NCI-H1417 (cell line): ENCODE measurements at regions not wholly inside any gene's neighbourhood (a gene's known extent, or its start where the extent isn't known, plus 50 kb on each side); places are given as distances from the start of the nearest gene placed in this dataset.

ENCODE experiments used
- DNase-seq, 3 experiments: peaks; one replicate each; lab custom pipeline; 2025; lab: John Stamatoyannopoulos, UW

DNA sequence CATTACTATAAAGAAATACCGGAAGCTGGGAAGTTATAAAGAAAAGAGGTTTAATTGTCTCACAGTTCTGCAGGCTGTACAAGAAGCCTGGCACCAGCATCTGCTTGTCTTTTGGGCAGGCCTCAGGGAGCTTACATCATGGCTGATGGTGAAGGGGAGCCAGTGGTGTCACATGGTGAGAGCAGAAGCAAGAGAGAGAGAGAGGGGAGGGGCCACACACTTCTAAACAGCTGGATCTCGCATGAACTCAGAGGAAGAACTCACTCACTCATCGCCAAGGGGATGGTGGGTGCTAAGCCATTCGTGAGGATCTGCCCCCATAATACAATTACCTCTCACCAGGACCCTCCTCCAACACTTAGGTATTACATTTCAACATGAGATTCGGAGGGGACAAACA is 51.8 kb upstream of the ANKRD34C start:
- DNase-seq, result no peak

DNA sequence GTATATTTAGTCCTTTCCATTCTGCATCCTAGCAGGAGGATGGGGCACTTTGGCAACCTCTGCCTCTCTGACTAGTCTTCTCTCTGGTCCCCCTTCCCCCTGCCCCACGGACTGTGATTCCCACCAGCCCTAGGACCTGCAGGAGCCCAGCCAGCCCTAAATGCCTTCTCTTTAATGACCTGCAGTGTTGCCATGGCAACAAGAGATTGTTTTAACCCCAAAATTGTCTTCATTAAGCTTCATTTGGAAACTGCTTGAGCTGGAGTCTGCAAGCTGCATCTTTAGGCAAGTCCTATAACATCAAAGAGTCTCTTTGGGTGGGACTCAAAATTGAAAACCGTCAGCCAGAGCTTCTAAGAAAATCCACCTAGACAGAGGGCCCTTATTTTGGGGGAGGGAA is 59.7 kb upstream of the ANKRD34C start:
- DNase-seq, result no peak

DNA sequence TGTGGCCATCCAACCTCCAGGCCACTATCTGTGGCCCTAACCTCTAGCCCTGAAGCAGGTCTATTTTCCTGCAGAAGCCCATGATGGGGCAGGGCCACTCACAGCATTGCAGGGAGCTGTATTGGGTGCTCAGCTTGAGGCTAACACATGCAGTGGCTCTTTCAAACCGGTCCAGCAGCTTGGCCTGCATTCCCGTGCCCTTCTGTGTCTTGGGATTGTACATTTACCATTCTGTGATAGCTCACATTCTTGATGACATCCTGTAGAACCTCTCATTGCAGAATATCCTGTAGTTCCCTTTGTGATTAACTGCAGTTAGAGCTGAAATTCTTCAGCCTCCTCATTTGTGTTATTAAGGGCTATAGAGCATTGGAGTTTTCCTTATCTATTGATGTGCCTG is 60.8 kb upstream of the ANKRD34C start:
- no peak for DNase-seq

DNA sequence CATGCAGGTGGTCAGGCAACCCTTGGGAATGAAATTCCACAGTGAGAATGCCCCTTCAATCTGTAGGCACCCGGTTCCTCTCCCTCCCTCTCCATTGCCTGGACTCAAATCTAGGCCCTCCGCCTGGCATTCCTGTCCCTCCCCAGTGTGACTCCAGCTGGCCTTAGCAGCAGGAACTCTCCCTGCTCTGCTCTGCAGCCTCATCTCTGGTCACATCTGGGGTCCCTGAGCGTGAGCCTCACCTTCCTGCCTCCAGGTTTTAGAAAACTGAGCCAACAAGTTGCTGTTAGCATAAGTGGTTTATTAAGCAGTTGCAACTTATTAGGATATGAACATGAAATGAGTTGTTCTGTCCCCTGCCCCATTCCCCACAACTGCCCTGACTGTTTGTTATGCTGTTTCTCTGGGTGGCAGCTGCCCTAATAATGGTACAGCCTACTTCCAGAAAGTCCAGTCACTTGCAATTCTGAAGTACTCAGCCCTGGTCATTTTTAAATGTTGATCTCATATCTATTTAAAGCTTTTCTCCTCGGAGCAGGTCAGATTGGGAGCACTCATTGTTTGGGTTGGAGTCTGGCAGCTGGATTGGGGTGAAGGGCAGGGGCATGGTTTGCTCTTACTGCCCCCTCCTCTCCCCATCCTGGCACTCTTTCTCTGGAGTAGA is 63.0 kb upstream of the ANKRD34C start:
- no peak for DNase-seq

DNA sequence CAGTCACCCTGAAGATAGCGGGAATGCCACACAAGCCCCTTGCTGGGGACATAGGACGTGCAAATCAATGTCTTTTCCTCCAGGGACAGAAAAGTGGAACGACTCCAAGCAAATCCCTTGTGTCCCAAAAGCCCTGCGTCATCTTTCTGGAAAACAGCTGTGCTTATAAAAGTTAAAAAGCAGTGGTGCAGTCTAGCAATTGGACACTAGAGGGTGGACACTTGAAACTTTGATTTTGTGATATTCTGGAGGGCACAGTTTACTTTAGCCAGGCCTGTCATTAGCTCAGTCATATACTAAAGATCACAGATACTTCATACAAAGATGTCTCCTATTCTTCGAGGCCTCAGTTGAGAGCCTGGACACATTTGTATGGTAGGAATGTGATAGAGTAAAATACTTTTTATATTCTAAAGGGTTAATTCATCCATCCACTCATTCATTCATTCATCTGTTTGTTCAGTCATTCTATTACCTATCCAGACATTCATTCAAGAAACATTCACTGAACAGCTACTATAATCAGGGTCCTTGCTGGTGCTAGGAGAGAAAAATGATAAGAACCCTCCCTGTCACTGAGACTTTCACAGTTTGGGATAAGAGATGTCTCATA is 63.8 kb upstream of the ANKRD34C start:
- peak in 1 of 3 experiments; percentile 22 for DNase-seq

DNA sequence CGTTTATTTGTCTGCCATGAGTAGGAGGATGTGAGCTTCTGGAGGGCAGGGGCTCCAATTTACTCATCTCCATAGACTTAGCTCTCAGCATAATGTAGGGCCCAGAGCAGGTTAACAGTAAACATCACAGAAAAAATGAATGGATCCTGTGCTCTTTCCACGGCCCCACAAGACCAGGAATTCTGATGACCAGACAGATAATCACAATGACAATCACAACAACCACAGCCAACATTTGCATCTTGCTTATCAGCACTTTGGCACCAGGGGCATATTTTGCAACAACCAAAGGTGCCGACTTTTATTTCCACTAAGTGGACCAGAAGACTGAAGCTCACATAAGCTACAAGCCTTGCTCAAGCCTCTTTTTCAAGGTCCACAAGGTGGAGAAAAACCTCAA is 68.9 kb upstream of the ANKRD34C start:
- no peak for DNase-seq

DNA sequence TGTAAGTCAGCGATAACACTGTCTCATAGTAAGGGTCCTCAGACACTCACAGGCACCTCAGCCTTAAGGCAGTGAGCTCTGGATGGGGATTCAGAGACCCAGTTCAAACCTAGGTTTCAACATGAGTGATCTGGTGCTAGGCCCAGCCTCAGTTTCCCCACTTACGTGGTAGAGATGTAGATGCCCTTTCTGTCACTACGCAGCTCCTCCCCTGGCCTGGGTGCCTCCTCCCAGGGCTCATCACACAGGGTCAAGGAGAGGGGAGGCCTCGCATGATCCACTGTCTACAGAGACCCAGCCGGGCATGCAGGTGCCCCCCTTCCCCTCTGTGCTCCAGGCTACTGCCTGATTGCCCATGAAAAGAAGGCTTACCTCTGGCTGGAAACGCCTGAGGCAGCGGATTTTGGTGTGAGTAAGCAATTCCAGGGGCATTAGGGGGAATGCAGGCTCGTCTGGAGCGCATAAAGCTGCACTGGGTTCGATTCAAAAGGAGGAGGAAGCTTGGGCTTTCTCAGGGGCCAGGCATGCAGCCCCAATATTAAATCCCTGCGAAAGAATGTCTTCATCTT is 69.8 kb upstream of the ANKRD34C start:
- no peak for DNase-seq

DNA sequence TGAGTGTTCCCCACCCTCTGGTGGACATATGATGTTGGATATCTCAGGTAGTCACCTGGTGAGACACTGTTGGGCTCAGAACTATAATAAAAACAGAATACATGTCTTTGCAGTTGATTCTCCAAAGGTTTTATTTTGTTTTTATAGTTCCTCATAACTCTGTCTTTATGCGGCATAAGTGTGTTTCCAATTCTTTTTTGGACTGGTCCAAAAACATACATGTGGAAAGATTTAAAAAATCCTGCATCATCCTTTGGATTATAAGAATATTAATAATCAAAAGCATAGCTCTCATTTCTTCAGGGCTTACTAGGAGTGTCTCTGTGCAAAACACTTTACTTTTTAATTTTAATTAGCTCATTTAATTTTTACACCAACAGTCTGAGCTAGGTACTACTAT is 71.0 kb upstream of the ANKRD34C start:
- DNase-seq, result no peak

DNA sequence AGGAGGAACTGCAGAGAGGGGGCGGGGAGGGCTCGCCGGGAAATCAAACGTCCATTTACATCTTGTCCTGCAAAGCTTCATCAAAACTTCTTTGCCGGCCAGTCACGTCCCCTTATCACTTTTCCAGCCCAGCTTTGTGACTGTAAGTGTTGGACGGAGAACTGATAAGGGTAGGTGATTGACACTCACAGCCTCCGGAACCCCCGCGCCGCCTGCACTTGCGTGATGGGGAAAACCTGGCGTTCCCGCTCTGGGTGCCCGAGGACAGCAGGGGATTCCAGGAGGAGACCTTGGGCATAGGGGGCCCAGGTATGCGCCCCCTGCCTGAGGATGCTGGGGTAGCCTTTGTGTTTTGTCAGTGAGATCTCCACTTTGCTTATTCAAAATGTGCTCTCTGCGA is 72.8 kb upstream of the ANKRD34C start:
- DNase-seq, result no peak

DNA sequence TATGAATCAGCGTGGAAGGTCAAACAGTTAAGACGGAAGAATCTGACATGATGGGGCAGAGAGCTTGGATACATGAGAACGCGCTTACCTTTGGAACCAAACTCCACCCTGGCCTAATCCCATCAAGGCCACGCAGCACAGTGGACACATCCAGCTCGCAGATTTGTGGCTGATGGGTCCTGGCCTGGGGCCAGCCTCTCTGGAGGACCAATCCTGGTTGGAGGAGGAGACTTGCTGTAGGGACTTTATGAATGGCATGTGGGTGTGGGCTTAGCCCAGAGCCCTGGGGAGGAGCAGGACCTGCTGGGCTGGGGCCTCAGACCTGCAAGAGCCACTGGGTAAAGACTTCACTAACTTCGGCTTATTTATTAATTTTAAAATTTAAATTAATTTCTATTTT is 73.4 kb upstream of the ANKRD34C start:
- DNase-seq, result no peak

DNA sequence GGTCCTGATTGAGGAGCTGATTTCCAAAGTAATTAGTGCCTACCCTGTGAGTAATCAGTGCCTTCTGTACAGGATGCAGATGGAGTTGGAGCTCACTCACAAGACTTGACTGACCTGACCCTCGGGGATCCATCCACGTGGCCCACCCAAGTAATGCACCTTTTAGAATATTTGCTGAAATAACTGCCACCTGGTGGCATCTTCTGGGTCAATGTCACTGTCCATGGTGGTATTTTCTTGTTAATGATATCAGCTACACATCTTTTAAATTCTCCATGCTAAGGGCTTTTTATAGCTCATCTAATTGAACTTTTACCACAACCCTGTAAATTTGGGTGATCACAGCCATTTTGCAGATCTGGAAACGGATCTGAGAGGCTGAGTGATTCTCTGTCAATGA is 74.3 kb upstream of the ANKRD34C start:
- no peak for DNase-seq

DNA sequence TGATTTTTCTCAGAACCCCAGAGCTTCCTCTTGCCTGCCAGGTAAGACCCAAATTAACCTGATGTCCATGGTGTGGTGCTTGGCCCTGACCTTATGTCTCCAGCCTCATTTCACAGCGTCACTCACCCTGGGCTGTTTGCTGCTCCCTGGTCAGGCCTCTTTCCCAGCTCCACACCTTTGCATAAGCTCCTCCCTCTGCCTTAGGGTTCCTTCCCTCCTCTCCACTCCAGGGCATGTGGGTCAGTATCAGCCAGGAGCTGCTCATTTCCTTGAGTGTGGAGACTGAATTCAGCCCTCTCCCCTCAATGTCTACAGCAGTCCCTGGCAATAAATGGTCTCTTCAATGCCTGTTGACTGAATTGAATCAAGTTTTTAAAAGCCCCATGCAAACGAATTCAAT is 75.6 kb upstream of the ANKRD34C start:
- DNase-seq, result no peak

DNA sequence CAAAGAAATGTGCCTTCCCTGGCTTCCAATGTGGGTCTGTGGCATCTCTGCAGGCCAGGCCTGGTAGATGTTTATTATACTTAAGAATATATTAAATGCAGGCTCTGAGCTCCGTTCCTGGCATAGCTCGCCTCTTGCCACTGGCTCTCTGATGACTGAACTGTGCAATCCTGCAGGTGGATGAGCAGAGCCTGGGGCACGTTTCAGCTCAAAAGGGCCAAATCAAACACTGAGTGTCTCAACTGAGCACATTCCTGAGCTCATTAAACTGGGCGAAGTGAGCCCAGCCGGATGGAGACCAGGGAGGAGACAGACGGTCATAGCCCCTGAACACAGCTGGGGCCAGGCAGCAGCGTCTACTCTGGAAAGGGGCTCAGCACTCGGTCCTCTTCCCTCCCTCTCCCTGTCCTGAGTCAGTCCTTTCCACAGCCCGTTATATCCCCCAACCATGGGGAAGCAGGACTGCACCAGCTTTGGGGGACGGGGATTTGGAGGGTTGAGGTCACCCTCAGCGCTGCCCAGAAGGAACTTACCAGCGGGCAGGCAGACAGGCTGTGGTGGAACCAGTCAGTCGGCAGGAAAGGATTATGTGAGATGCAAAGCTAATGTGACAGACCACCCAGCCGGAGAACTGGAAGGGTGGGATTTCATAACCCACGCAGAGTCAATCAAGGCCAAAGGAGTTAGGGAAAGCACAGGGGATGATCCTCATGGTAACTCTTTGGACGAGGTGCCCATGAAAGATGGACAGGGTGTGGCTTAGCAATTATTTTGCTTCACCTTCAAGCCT is 77.4 kb upstream of the ANKRD34C start:
- no peak for DNase-seq

DNA sequence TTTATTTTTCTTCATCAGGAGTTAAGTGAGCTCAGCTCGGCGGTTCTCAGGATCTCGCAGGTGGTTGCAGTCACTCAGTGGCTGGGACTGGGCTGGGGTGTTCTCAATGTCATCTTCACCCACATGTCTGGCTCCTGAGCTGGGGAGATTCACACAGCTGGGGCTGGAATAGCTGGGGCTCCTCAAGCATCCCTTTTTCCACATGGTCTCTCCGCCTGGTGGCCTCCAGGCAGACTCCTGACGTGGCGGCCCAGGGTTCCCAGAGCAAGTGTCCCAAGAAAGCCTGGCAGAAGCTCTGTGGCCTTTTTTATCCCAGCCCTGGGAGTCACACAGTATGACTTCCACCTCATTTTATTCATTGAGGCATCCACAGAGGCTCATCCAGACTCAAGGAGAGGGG is 84.1 kb upstream of the ANKRD34C start:
- no peak for DNase-seq

DNA sequence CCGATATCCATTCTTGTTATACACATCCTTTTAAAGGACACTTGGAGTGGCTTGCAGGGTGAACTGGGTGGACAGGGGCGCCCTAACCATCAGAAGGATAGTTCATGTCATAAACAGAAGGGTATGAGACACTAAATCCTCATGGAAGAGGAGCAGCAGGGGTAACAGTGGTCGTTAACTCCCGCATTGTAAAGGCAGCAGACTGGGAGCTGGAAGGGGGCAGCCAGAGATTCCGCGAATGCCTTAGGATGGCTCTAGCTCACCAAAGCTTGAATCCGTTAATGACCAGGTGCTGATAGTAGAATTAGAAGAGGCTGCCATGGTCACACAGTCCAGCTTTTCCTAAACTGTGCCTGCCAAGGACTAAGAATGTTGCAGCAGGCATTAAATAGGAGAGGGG is 85.2 kb upstream of the ANKRD34C start:
- DNase-seq, result no peak

DNA sequence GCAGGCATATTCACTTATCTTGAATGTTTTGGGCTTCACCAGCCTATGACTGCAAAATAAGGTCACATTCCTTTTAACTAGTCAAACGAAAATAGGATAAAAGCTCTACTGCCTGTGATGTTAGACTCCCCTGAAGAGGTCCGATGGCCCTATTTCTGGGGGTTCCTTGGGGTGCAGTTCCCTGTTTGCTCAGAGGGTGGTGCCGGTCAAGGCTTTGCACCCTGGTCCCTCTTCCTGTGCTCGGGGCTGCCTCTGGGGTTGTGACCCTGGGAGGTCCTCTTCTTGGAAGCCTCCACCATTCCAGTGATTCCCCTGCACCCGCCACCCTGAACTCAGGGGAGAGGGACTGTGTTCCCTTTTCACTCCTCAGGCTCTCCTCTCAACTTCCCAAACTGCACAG is 86.7 kb upstream of the ANKRD34C start:
- no peak for DNase-seq

DNA sequence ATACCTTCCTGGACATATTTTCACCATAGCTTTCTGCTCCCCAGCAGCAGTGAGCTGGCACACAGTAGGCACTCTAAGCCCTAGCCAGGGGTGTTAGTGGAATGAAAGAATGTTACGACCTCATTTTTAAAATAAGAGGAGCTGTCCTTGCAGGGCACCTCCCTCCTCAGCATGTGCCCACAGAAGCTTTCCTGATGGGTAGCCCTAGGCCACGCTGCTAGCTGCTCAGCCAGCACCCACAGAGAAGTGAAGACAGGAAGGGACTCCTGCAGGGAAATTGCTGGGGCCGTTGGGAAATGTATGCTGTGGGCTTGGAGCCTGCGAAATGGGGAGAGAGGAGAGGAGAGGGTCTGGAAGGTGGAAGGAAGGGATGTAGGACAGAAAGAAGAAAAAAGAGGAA is 87.3 kb upstream of the ANKRD34C start:
- peak in 1 of 3 experiments; percentile 16 for DNase-seq

DNA sequence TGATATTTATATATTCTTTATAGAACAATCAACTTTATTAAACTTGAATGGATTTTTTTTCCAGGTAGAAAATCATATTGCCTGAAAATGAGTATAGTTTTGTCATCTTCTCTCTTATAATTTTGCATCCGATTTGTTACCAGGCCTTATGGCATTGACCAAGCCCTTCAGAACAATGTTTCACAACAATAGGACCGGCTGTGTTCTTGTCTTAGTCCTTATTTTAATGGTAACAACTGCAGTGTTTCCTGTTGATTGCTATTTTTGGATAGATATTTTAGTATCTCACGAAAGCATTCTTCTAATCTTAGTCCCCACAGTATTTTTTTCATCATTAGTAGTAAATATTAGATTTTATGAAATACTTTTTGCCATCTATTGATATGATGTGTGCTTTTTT is 88.1 kb upstream of the ANKRD34C start:
- DNase-seq, result no peak

DNA sequence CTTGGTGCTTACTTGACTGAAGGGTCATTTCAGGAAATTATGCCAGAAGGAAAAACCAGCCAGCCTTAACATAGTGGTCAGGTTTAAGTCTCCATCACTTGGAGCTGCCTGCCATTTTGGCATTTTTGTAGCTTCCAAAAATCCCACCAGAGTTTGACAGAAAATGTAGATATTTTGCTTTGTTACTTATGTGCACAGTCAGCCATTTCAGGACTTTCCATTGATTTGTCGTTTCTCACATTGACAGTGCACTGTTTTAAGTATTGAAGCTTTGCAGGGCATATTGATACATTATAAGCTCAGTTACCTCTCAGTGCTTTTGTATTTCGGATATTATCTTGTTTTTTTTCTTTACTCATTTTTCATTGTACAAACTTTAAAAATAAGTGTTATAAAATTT is 89.0 kb upstream of the ANKRD34C start:
- DNase-seq, result no peak

DNA sequence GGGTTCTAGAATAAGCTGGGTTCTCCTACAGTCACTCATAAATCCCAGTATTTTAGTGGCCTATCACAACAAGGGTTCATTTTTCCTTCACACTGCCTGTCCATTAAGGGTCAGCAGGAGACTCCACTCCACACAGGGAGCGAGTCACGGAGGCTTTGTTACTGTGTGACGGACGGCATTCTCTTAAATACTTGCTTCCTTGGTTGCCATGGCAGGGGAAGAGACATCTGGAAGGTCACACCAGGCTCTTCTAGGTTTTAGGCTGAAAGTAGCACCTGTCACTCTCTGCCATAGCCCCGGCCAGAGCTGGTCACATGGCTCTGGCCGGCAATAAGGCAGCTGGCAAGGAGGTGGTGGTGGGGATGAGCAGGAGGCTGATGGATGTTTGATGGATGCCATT is 89.4 kb upstream of the ANKRD34C start:
- DNase-seq, result peak; percentile 46 to 92 (median 77)

DNA sequence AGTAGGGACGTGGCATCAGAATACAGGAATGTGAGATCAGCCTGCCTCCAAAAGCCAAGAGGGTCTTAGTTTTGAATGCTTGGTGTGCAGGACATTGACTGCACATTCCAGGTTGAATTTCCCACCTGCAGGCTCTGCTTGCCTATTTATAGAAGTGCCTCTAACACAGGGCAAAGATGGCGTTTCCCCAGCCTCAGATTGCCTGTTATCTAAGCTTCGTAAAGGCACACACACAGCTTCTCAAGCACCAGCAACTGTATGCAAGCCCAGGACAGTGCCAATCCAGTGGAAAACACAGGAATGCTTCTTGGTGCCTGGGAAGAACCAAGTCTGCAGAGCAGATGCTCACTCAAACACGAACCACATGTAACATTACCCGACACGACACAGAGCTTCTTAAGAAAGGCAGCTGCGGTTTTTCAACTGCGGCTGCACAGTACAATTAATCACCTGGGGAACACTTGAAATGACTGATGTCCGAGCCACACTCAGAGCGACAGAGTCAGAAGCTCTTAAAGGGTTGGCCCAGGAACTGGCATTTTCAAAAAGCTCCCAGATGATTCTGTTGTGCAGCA is 90.0 kb upstream of the ANKRD34C start:
- peak; percentile 77 to 93 (median 91) for DNase-seq

DNA sequence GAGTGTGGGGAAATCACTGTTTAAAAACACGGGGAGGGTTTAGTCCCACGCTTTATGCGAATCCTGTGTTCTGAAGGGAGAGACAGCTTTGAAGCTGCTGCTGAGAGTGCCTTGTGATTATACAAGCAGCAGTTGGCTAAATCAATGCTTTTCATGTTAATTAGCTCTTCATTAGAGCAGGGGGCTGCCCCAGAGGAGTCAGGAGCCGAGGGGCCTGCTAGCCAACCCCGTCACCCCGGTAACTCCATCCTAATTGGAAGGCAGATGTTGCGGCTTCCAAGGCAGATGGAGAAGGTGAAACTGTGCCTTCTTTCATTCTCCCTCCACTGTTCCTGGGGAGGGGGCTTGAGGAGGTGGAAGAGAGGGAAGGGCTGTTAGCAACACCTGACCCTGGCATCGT is 92.4 kb upstream of the ANKRD34C start:
- DNase-seq, result peak in 2 of 3 experiments; percentile 69 to 93

DNA sequence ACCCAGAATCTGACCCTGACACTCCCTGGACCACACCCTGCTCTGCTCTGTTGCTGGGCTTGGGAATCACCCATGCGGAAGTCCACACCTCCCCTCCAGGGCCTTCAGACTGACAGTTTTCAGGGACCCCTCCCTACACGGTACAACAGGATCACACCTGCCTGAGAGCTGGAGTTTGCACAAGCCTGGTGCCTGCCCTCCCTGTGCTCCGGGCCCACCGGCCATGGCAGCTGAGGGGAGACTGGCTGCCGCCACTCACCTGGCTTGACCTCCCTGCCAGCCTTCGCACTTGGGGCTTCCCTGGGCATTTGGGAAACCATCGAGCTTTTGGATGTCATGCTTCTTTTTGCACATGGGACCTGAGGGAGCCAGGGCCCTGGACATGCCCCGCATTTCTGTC is 95.9 kb upstream of the ANKRD34C start:
- DNase-seq, result no peak
